PC-9 (cell line): ENCODE measurements at regions not wholly inside any gene's neighbourhood (a gene's known extent, or its start where the extent isn't known, plus 50 kb on each side); places are given as distances from the start of the nearest gene placed in this dataset.

Experiments
- BruUV-seq: library from RNA; stranded (reverse); fragments of 400-500 nt; replicated peaks from 2 replicates; lab custom pipeline; 2021; lab: Mats Ljungman, UMichigan
- CTCF ChIA-PET: fragments of 300-600 bp; sonication (Branson Sonifier 250); formaldehyde crosslinking; loops from one replicate; lab custom pipeline; 2022; ENCODE audit warnings: antibody characterized with exemption; lab: Charles Lee
- POLR2A ChIA-PET: fragments of 300-600 bp; sonication (Branson Sonifier 250); formaldehyde crosslinking; loops from one replicate; lab custom pipeline; 2022; ENCODE audit warnings: antibody characterized with exemption; ENCODE audit not compliant: unreplicated experiment; lab: Charles Lee
- DNase-seq, 2 experiments: peaks; one replicate each; pipeline versions ENCODE4 v3.0.0 to v3.0.0-alpha.2; 2015 to 2022; ENCODE audit warnings: mixed read lengths in 1 of 2
- H2AFZ ChIP-seq: fragments of 200-600 bp; sonication (generic); 2 replicates; pipeline ENCODE4 v1.8.1; 2017; ENCODE audit warnings: antibody characterized with exemption
- H3F3A ChIP-seq: fragments of 200-600 bp; sonication (generic); 2 replicates; pipeline ENCODE4 v1.8.1; 2017; ENCODE audit warnings: antibody characterized with exemption, mild to moderate bottlenecking, low read depth; ENCODE audit not compliant: insufficient read depth
- H3K27ac ChIP-seq: fragments of 200-600 bp; sonication (generic); 2 replicates; pipeline ENCODE4 v1.6.1; 2016; ENCODE audit warnings: mixed run types
- H3K27me3 ChIP-seq: fragments of 200-600 bp; sonication (generic); 2 replicates; pipeline ENCODE4 v1.6.1; 2016; ENCODE audit warnings: low read depth, mixed run types; ENCODE audit not compliant: insufficient read depth
- H3K36me3 ChIP-seq: fragments of 200-600 bp; sonication (generic); 2 replicates; pipeline ENCODE4 v1.6.1; 2016; ENCODE audit warnings: low read depth, mixed run types
- H3K4me1 ChIP-seq: fragments of 200-600 bp; sonication (generic); replicated peaks from 2 replicates; pipeline ENCODE4 v1.6.1; 2016; ENCODE audit warnings: mixed run types; ENCODE audit not compliant: insufficient read depth
- H3K4me2 ChIP-seq: fragments of 200-600 bp; sonication (generic); 2 replicates; pipeline ENCODE4 v1.6.1; 2017; ENCODE audit warnings: mixed run types
- H3K4me3 ChIP-seq: fragments of 200-600 bp; sonication (generic); 2 replicates; pipeline ENCODE4 v1.6.1; 2016; ENCODE audit warnings: mixed run types
- H3K79me2 ChIP-seq: fragments of 200-600 bp; sonication (generic); 2 replicates; pipeline ENCODE4 v1.6.1; 2017; ENCODE audit warnings: low read depth, mixed run types
- H3K9me2 ChIP-seq: fragments of 200-600 bp; sonication (generic); 2 replicates; pipeline ENCODE4 v1.8.1; 2017; ENCODE audit warnings: mild to moderate bottlenecking; ENCODE audit not compliant: insufficient read depth
- H3K9me3 ChIP-seq: fragments of 200-600 bp; sonication (generic); 2 replicates; pipeline ENCODE4 v1.8.1; 2016; ENCODE audit warnings: low read depth; ENCODE audit not compliant: insufficient read depth
- H4K20me1 ChIP-seq: fragments of 200-600 bp; sonication (generic); 2 replicates; pipeline ENCODE4 v1.8.1; 2017; ENCODE audit not compliant: insufficient read depth
- EZH2 ChIP-seq: fragments of 200-600 bp; sonication (generic); IDR thresholded peaks from 2 replicates; pipeline ENCODE4 v1.8.0; 2017; ENCODE audit warnings: antibody characterized with exemption, low read depth
- intact Hi-C: fragments of 100-400 bp; cut with micrococcal nuclease; formaldehyde crosslinking; loops from one replicate; pipeline ENCODE4 v1.10.0; 2022; ENCODE audit not compliant: unreplicated experiment
- TF ChIP-seq, protein P1 (sequence below): fragments of 200-600 bp; sonication (generic); conservative IDR thresholded peaks from 2 replicates; pipeline ENCODE4 v1.6.1; 2017; ENCODE audit warnings: mixed run types, antibody characterized with exemption, mild to moderate bottlenecking, moderate library complexity

GRCh38 chr11:26828288-26828687, 106.4 kb upstream of the SLC5A12 start:
- Histone ChIP-seq H3K4me2 (no peak overlapping the region), H3F3A (no peaks in the 10 kb centered on the region), H3K27ac (no peak overlapping the region), H3K79me2 (no peaks in the 10 kb centered on the region), H3K36me3 (no peaks in the 10 kb centered on the region), H3K4me3 (no peak overlapping the region), H3K9me2 (no peaks in the 10 kb centered on the region), H3K4me1 (no peaks in the 10 kb centered on the region), H3K9me3 (peaks cover 3% of the 10 kb centered on the region; the same call in 1 of the 2 replicates), H2AFZ (no peak overlapping the region), H3K27me3 (no peaks in the 10 kb centered on the region), H4K20me1 (no peaks in the 10 kb centered on the region)
- BruUV-seq = no TSS peak
- TF ChIP-seq EZH2 = no peak
- TF ChIP-seq, protein P1, sequence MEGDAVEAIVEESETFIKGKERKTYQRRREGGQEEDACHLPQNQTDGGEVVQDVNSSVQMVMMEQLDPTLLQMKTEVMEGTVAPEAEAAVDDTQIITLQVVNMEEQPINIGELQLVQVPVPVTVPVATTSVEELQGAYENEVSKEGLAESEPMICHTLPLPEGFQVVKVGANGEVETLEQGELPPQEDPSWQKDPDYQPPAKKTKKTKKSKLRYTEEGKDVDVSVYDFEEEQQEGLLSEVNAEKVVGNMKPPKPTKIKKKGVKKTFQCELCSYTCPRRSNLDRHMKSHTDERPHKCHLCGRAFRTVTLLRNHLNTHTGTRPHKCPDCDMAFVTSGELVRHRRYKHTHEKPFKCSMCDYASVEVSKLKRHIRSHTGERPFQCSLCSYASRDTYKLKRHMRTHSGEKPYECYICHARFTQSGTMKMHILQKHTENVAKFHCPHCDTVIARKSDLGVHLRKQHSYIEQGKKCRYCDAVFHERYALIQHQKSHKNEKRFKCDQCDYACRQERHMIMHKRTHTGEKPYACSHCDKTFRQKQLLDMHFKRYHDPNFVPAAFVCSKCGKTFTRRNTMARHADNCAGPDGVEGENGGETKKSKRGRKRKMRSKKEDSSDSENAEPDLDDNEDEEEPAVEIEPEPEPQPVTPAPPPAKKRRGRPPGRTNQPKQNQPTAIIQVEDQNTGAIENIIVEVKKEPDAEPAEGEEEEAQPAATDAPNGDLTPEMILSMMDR = no peak
- ChIA-PET POLR2A (no interaction called here), CTCF (no interaction called here)
- intact Hi-C loops = no loop called here
- no peak for DNase-seq

- H2AFZ ChIP-seq = no peak overlapping the region
- DNase-seq = no peak
- H3K4me1 ChIP-seq = no peaks in the 10 kb centered on the region
- BruUV-seq = no TSS peak
- ChIA-PET CTCF (no interaction called here), POLR2A (no interaction called here)
- H3K27me3 ChIP-seq = no peaks in the 10 kb centered on the region
- H3K27ac ChIP-seq = no peak overlapping the region
- H3K79me2 ChIP-seq = no peaks in the 10 kb centered on the region
- no peak overlapping the region for H3K4me3 ChIP-seq
- no peaks in the 10 kb centered on the region for H3K9me3 ChIP-seq
- H3F3A ChIP-seq = no peaks in the 10 kb centered on the region
- TF ChIP-seq, protein P1 = no peak
- no peak for TF ChIP-seq EZH2
- no peaks in the 10 kb centered on the region for H4K20me1 ChIP-seq
- H3K36me3 ChIP-seq = no peaks in the 10 kb centered on the region
- intact Hi-C loops = no loop called here
- H3K9me2 ChIP-seq = no peaks in the 10 kb centered on the region
- H3K4me2 ChIP-seq = no peak overlapping the region
Measured at GRCh38 chr11:26830218-26830617, 108.4 kb upstream of the SLC5A12 start.

- intact Hi-C loops = no loop called here
- no TSS peak for BruUV-seq
- ChIA-PET CTCF (no interaction called here), POLR2A (no interaction called here)
- TF ChIP-seq EZH2 = no peak
- TF ChIP-seq, protein P1 = no peak
- Histone ChIP-seq H4K20me1 (no peaks in the 10 kb centered on the region), H3K4me3 (no peak overlapping the region), H2AFZ (no peak overlapping the region), H3K9me2 (no peaks in the 10 kb centered on the region), H3K9me3 (no peaks in the 10 kb centered on the region), H3K4me2 (no peak overlapping the region), H3K27ac (no peak overlapping the region), H3K36me3 (no peaks in the 10 kb centered on the region), H3K79me2 (no peaks in the 10 kb centered on the region), H3K4me1 (no peaks in the 10 kb centered on the region), H3K27me3 (no peaks in the 10 kb centered on the region), H3F3A (no peaks in the 10 kb centered on the region)
- no peak for DNase-seq
Measured at GRCh38 chr11:26830757-26831156, 108.9 kb upstream of the SLC5A12 start.
